ENCODE measurements at regions not wholly inside any gene's neighbourhood (a gene's known extent, or its start where the extent isn't known, plus 50 kb on each side); places are given as distances from the start of the nearest gene placed in this dataset.

DNA sequence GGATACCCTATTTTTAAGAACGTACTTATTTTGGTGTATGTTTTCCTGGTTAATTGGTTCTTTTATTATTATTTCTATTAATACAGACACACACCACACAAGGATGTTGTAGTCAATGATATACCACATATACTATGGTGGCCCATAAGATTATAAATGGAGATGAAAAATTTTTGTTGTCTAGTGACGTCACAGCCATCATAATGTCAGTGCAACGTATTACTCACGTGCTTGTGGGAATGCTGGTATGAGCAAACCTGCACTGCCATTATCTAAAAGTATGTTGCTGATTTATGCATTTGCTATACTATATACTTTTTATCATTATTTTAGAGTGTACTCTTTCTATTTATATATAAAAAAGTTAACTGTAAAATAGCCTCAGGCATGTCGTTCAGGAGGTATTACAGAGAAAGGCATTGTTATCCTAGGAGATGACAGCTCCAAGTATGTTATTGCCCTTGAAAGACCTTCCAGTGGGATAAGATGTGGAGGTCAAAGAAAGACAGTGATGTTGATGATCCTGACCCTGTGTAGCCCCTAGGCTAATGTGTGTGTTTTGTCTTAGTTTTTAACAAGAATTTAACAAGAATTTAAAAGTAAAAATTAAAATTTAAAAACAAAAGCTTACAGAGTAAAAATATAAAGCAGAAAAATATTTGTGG is 65.6 kb upstream of the SGCD start:
- TF ChIP-seq TCF7L2 (IDR thresholded peaks at IDR 0.05; ENCODE audit: low read depth, low read length) (no peak), REST (IDR thresholded peaks at IDR 0.05; ENCODE audit: insufficient read depth in 1 of 2, low read depth in 2 of 2, low read length in 1 of 2) (no peak), POLR2AphosphoS5 (IDR thresholded peaks at IDR 0.05; ENCODE audit: low read depth, low read length) (no peak), SIN3A (IDR thresholded peaks at IDR 0.05; ENCODE audit: borderline replicate concordance, insufficient read depth, low read depth, low read length) (no peak)
- TF ChIP-seq, protein P1, sequence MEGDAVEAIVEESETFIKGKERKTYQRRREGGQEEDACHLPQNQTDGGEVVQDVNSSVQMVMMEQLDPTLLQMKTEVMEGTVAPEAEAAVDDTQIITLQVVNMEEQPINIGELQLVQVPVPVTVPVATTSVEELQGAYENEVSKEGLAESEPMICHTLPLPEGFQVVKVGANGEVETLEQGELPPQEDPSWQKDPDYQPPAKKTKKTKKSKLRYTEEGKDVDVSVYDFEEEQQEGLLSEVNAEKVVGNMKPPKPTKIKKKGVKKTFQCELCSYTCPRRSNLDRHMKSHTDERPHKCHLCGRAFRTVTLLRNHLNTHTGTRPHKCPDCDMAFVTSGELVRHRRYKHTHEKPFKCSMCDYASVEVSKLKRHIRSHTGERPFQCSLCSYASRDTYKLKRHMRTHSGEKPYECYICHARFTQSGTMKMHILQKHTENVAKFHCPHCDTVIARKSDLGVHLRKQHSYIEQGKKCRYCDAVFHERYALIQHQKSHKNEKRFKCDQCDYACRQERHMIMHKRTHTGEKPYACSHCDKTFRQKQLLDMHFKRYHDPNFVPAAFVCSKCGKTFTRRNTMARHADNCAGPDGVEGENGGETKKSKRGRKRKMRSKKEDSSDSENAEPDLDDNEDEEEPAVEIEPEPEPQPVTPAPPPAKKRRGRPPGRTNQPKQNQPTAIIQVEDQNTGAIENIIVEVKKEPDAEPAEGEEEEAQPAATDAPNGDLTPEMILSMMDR (IDR thresholded peaks at IDR 0.05), result no peak
- ChIA-PET POLR2A (no interaction called here), CTCF (no interaction called here)
- no TSS peak for BruUV-seq (replicated peaks)
- intact Hi-C loops (cut with micrococcal nuclease; ENCODE audit: unreplicated experiment), result no loop called here
- no peaks in the 10 kb centered on the region for H3K36me3 ChIP-seq (ENCODE audit: control insufficient read depth, insufficient read depth, low read length)
- DNase-seq (ENCODE audit: low read depth, low spot score), result no peak
- H3K4me1 ChIP-seq (ENCODE audit: control insufficient read depth, insufficient read depth, low read length), result no peaks in the 10 kb centered on the region
- in situ Hi-C loops (cut with HindIII; ENCODE audit: low pct_unique_long_range_greater_than_20kb, low sequenced_read_pairs), result no loop called here
- no peaks in the 10 kb centered on the region for H3K27me3 ChIP-seq (ENCODE audit: control insufficient read depth, insufficient read depth, low read length)
- H3K27ac ChIP-seq (ENCODE audit: low read length), result no peak overlapping the region
- H3K4me3 ChIP-seq (ENCODE audit: low read depth in 2 of 2, low read length in 2 of 2), result no peak overlapping the region
- ATAC-seq, result no peak
- no peaks in the 10 kb centered on the region for H3K9me3 ChIP-seq (ENCODE audit: control insufficient read depth, insufficient read depth, low read depth, low read length)

- intact Hi-C loops (cut with micrococcal nuclease; ENCODE audit: unreplicated experiment), result no loop called here
Observed at GRCh38 chr5:156271569-156271968, 55.4 kb upstream of the SGCD start.

More at GRCh38 chr5:156271569-156271968, 55.4 kb upstream of the SGCD start:
- no peak overlapping the region for H3K27ac ChIP-seq (ENCODE audit: low read length)
- TF ChIP-seq POLR2AphosphoS5 (IDR thresholded peaks at IDR 0.05; ENCODE audit: low read depth, low read length) (no peak), TCF7L2 (IDR thresholded peaks at IDR 0.05; ENCODE audit: low read depth, low read length) (no peak), SIN3A (IDR thresholded peaks at IDR 0.05; ENCODE audit: borderline replicate concordance, insufficient read depth, low read depth, low read length) (no peak), REST (IDR thresholded peaks at IDR 0.05; ENCODE audit: insufficient read depth in 1 of 2, low read depth in 2 of 2, low read length in 1 of 2) (no peak)
- TF ChIP-seq, protein P1 (IDR thresholded peaks at IDR 0.05), result no peak
- in situ Hi-C loops (cut with HindIII; ENCODE audit: low pct_unique_long_range_greater_than_20kb, low sequenced_read_pairs), result no loop called here
- no peak overlapping the region for H3K4me3 ChIP-seq (ENCODE audit: low read depth in 2 of 2, low read length in 2 of 2)
- no peak for DNase-seq (ENCODE audit: low read depth, low spot score)
- ChIA-PET CTCF (no interaction called here), POLR2A (no interaction called here)
- no peaks in the 10 kb centered on the region for H3K36me3 ChIP-seq (ENCODE audit: control insufficient read depth, insufficient read depth, low read length)
- H3K9me3 ChIP-seq (ENCODE audit: control insufficient read depth, insufficient read depth, low read depth, low read length), result no peaks in the 10 kb centered on the region
- no peaks in the 10 kb centered on the region for H3K4me1 ChIP-seq (ENCODE audit: control insufficient read depth, insufficient read depth, low read length)
- no peak for ATAC-seq
- BruUV-seq (replicated peaks), result no TSS peak
- no peaks in the 10 kb centered on the region for H3K27me3 ChIP-seq (ENCODE audit: control insufficient read depth, insufficient read depth, low read length)
